ENCODE measurements at regions not wholly inside any gene's neighbourhood (a gene's known extent, or its start where the extent isn't known, plus 50 kb on each side); places are given as distances from the start of the nearest gene placed in this dataset.
"Not testable (repeated sequence)": the region's sequence is repeated elsewhere in the genome, so short reads cannot be mapped to it uniquely, and the experiment has no call there.

- DNase-seq (ENCODE audit: low read depth in 2 of 2): no peak
Observed at GRCh38 chr2:16394986-16395550, 270.6 kb downstream of the CYRIA start.

- DNase-seq (ENCODE audit: low read depth in 2 of 2): no peak
Observed at GRCh38 chr2:16394072-16394985, 271.3 kb downstream of the CYRIA start.

GRCh38 chr2:16393500-16394071 is 272.0 kb downstream of the CYRIA start:
- no peak for DNase-seq (ENCODE audit: low read depth in 2 of 2)

GRCh38 chr2:16392647-16393499 is 272.8 kb downstream of the CYRIA start:
- no peak for DNase-seq (ENCODE audit: low read depth in 2 of 2)

- DNase-seq (ENCODE audit: low read depth in 2 of 2): no peak
Observed at GRCh38 chr2:16391986-16392385, 273.6 kb downstream of the CYRIA start.

GRCh38 chr2:16390561-16390960 is 275.1 kb downstream of the CYRIA start:
- DNase-seq (ENCODE audit: low read depth in 2 of 2): no peak

GRCh38 chr2:16389611-16390010 is 276.0 kb downstream of the CYRIA start:
- no peak for DNase-seq (ENCODE audit: low read depth in 2 of 2)

- not testable (repeated sequence) for DNase-seq (ENCODE audit: low read depth in 2 of 2)
Observed at GRCh38 chr2:16388199-16388830, 277.3 kb downstream of the CYRIA start.

GRCh38 chr2:16387461-16387984 is 278.1 kb downstream of the CYRIA start:
- DNase-seq (ENCODE audit: low read depth in 2 of 2): no peak

GRCh38 chr2:16386431-16386830 is 279.2 kb downstream of the CYRIA start:
- no peak for DNase-seq (ENCODE audit: low read depth in 2 of 2)

- DNase-seq (ENCODE audit: low read depth in 2 of 2): no peak
Observed at GRCh38 chr2:16386031-16386430, 279.6 kb downstream of the CYRIA start.

GRCh38 chr2:16385341-16385740 is 280.3 kb downstream of the CYRIA start:
- no peak for DNase-seq (ENCODE audit: low read depth in 2 of 2)

GRCh38 chr2:16383411-16383810 is 282.2 kb downstream of the CYRIA start:
- DNase-seq (ENCODE audit: low read depth in 2 of 2): no peak

GRCh38 chr2:16382451-16382850 is 283.2 kb downstream of the CYRIA start:
- DNase-seq (ENCODE audit: low read depth in 2 of 2): no peak

- no peak for DNase-seq (ENCODE audit: low read depth in 2 of 2)
Observed at GRCh38 chr2:16381511-16381910, 284.1 kb downstream of the CYRIA start.

- DNase-seq (ENCODE audit: low read depth in 2 of 2): not testable (repeated sequence)
Observed at GRCh38 chr2:16379901-16380300, 285.7 kb downstream of the CYRIA start.

GRCh38 chr2:16379061-16379460 is 286.6 kb downstream of the CYRIA start:
- not testable (repeated sequence) for DNase-seq (ENCODE audit: low read depth in 2 of 2)

- DNase-seq (ENCODE audit: low read depth in 2 of 2): no peak
Observed at GRCh38 chr2:16378031-16378430, 287.6 kb downstream of the CYRIA start.

GRCh38 chr2:16375981-16376380 is 289.7 kb downstream of the CYRIA start:
- no peak for DNase-seq (ENCODE audit: low read depth in 2 of 2)

GRCh38 chr2:16375351-16375750 is 290.3 kb downstream of the CYRIA start:
- DNase-seq (ENCODE audit: low read depth in 2 of 2): no peak

GRCh38 chr2:16374671-16375070 is 291.0 kb downstream of the CYRIA start:
- DNase-seq (ENCODE audit: low read depth in 2 of 2): no peak

Data from stimulated activated CD4-positive, alpha-beta T cell treated with anti-CD3 and anti-CD28 coated beads, Interleukin-1b, Interleukin-23, amount 100 ng/mL, for 1 hour (primary cell).